ENCODE measurements at regions not wholly inside any gene's neighbourhood (a gene's known extent, or its start where the extent isn't known, plus 50 kb on each side); places are given as distances from the start of the nearest gene placed in this dataset.

- DNase-seq: peak; percentile 9
These were observed 447.4 kb downstream of the XPNPEP1 start for GRCh38 chr10:109475711-109476421.

DNA sequence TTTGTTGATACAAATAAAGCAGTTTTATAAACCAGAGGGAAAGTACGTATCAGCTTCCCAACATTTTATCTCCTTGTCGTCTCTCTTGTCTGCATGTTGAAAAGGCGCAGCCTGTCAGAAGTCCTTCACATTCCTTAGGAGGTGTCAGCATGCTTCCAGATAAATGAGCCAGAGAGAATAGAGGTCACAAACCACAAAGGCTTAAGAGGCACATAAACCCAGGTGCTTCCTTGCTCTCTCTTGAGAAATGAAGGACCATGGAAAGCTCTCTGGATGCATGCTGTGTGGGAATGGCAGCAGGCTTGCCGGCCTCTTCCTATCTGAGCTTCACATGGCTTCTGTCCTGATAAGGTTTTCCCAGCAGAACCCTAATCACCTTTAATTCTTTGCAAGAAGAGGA lies 448.5 kb downstream of the XPNPEP1 start:
- DNase-seq: no peak

- no peak for DNase-seq
These were observed 449.1 kb downstream of the XPNPEP1 start for GRCh38 chr10:109474261-109474660.

DNA sequence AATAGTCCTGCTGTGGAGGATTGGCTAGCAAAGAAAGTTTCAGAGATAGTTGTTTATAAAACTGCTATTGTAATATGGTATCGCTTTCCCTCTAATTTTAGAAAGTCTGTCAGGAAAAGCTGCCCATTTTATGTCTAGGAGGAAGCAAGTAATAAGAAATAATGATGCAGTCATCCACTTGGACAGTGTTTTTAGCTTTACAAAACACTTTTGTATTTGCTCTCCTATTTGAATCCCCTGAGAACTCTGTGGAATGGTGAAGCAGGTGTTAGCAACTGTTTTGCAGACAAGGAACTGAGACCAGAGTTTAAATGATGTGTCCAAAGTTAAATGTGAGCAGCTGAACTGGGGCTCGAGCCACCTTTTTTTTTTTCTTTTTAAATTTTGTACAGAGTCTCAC lies 455.8 kb downstream of the XPNPEP1 start:
- no peak for DNase-seq

DNA sequence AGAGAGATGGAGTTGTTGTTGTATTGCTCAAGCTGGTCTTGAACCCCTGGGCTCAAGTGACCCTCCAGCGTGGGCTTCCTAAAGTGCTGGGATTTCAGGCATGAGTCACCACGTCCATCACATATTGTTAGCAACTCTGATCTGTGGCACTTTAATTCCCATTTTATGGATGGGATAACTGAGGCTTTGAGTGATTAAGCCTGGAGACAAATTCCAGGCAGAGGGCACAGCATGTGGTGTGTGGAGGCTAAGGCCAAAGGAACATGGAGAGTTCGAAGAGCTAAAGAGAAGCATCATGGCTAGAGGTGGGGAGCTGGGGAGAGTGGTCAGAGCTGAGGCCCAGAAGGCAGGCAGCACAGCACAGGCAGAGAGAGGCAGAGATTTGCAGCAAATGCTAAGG lies 458.4 kb downstream of the XPNPEP1 start:
- DNase-seq: no peak

GRCh38 chr10:109457302-109457638 lies 466.0 kb downstream of the XPNPEP1 start:
- no peak for DNase-seq

GRCh38 chr10:109456566-109457301 lies 466.6 kb downstream of the XPNPEP1 start:
- DNase-seq: no peak

DNA sequence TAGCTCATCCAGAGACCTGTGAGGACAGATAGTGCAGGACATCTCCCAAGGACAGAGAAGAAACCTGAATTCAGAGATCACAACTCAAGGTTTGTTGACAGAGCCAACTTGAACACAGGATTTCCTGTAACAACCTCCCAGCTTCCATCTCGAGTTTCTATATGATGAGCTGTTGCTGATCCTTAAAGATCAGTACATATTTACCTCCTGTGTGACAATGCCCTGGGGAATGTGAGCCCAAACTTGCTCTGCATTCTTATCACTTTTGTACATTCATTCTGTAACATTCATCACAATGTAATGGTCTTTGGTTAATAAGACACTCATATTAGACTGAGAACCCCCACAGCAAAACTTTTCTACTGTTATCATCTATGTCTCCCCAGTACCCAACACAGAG lies 468.6 kb downstream of the XPNPEP1 start:
- DNase-seq: peak; percentile 48

DNA sequence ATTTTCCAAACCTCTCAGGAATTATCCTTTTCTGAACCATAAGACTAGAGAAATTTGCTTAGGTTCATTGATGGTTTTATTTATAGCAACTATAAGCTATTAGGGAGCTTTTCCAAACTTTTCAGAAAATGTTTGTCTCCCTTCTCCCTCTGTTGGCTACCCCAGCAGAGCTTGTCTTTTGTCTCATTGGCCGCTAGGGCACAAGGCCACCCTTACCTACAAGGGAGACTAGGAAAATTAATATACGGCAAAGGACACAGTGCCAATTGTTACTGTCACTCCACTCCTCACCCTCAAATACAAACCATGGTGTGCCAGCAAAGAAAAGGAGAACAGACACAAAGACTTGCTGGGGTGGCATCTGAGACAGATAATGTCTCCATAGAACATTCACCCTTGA lies 471.4 kb downstream of the XPNPEP1 start:
- DNase-seq: no peak

- DNase-seq: no peak
These were observed 472.6 kb downstream of the XPNPEP1 start for GRCh38 chr10:109450702-109451101.

- DNase-seq: peak; percentile 3
These were observed 489.9 kb downstream of the XPNPEP1 start for GRCh38 chr10:109433434-109433833.

- no peak for DNase-seq
These were observed 491.0 kb downstream of the XPNPEP1 start for GRCh38 chr10:109432281-109432680.

GRCh38 chr10:109430799-109431198 lies 492.5 kb downstream of the XPNPEP1 start:
- no peak for DNase-seq

DNA sequence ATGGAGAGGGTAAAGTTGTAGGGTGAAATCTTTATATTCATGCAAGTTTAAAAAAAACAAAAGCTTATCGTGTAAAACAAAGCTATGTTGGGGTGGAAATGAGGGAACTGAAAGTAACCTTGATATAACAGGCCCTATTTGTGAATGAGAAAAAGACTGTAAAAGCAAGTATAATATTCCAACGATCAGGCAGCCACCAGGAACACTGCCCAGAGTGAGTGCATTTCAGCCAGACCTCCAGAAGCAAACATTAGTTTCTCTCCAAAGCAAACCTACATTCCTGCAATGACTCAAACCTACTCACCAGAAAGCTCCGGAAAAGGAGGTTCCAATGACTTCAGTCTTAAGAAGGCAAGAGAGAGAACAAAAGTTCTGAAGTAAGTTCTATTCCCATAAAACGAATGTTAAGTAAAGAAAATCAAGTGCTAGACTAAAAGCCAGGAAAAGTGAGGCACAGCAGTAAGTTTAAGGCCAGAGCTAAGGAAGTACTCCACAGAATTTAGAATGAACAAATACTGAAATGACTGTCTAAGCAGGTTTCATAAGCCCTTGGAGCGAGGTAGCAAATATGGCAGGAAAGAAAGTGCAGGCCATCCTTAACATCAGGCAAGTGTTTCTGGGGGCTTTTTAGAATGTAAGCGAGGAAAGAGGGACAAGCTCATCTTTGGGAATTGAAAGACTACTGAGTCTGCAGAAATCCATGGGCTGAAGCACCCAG lies 493.1 kb downstream of the XPNPEP1 start:
- peak; percentile 68 for DNase-seq

- DNase-seq: no peak
These were observed 494.4 kb downstream of the XPNPEP1 start for GRCh38 chr10:109428775-109429491.

DNA sequence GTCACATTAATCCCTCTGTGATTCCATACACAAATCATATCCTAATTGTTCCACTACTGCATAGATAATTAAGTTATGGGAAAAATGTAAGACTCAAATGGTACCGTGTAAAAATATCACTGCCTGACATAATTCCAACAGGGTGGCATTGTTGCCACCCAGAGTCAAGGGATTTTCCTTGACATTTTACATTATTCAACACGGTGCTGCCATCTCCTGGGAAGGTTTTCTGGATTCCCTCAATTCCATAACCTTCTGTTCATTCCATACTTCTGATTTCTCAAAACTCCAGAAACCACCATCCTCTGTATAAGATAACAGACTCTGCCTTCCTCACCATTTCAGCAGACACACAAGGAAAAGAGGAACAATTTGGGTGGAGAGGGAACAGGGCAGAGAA lies 495.9 kb downstream of the XPNPEP1 start:
- DNase-seq: peak; percentile 19

GRCh38 chr10:109426987-109427386 lies 496.3 kb downstream of the XPNPEP1 start:
- DNase-seq: no peak

GRCh38 chr10:109418795-109419194 lies 504.5 kb downstream of the XPNPEP1 start:
- DNase-seq: no peak

- DNase-seq: no peak
These were observed 505.5 kb downstream of the XPNPEP1 start for GRCh38 chr10:109417803-109418202.

DNA sequence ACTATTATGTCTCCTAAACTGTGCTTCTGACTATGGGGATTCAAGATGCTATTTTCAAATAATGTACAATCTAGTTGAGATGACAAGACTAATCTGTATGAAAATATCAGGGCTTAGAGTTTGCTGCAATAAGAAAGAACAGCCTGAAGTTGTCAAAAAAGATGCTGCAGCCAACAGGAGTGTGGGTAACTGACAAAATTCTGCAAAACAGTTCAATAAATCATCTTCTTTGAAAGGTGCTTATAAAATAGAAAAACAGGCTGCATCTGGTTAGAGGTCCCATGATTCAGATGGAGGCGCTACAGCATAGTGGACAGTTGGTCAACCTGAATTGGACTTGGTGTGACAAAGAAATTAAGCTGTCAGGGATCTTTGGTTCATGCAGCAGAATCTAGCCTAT lies 511.0 kb downstream of the XPNPEP1 start:
- no peak for DNase-seq

DNA sequence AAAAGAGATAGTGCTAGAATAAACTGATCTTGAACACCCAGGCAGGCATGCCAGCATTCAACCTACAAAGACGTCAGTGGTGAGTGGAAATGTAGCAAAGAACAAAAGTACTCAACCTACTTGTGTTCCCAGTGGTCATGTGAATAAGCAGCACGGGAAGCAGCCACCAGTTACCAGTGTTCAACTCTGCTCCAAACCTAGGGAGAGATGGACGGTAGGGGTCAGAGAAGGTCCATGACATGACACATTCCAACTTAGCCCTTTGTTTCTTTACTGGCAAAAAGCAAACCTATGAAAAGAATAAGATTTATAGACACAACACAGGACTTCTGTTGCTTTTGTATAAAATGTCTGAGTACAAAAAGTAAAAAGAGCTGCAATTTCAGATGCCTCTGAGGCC lies 511.4 kb downstream of the XPNPEP1 start:
- no peak for DNase-seq

DNA sequence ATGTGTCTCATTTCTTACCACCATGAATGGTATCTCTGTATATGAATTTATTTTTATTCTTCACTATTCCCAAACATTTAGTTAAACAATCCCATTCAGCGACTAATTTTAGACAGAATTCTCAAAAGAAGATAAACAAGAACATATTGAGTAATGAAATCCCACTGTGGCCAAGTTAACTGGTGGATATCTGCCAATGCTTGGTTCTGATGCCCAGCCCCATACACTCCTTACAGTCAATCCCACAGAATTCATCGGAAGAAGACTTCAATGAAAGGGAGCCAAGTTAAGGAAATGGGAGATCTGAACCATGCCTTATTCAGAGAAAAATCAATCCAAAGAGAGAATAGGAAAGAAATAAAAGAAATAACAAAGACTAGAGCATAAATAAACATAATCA lies 518.0 kb downstream of the XPNPEP1 start:
- no peak for DNase-seq

- DNase-seq: no peak
These were observed 519.8 kb downstream of the XPNPEP1 start for GRCh38 chr10:109403551-109403950.
